Gastroesophageal sphincter (tissue), 3 donors: ENCODE measurements at regions not wholly inside any gene's neighbourhood (a gene's known extent, or its start where the extent isn't known, plus 50 kb on each side); places are given as distances from the start of the nearest gene placed in this dataset.

ENCODE experiments used
- POLR2A ChIP-seq, 2 donors: fragments of 450-650 bp; IDR thresholded peaks; one replicate each; pipeline ENCODE4 v1.6.1; 2017; ENCODE audit warnings: antibody characterized with exemption in 2 of 2, mild to moderate bottlenecking in 2 of 2, moderate library complexity in 1 of 2
- TF ChIP-seq, protein P1 (sequence below), 4 experiments: fragments of 200-600 bp in 2 of 4; fragments of 450-650 bp in 2 of 4; sonication (generic) in 1 of 4; IDR thresholded peaks; one replicate each; pipeline ENCODE4 v1.5.1; 2017 to 2019; ENCODE audit warnings: antibody characterized with exemption in 4 of 4, mild to moderate bottlenecking in 2 of 4, moderate library complexity in 2 of 4

GRCh38 chr2:239508261-239508660, 107.4 kb upstream of the HDAC4 start:
- TF ChIP-seq, protein P1, sequence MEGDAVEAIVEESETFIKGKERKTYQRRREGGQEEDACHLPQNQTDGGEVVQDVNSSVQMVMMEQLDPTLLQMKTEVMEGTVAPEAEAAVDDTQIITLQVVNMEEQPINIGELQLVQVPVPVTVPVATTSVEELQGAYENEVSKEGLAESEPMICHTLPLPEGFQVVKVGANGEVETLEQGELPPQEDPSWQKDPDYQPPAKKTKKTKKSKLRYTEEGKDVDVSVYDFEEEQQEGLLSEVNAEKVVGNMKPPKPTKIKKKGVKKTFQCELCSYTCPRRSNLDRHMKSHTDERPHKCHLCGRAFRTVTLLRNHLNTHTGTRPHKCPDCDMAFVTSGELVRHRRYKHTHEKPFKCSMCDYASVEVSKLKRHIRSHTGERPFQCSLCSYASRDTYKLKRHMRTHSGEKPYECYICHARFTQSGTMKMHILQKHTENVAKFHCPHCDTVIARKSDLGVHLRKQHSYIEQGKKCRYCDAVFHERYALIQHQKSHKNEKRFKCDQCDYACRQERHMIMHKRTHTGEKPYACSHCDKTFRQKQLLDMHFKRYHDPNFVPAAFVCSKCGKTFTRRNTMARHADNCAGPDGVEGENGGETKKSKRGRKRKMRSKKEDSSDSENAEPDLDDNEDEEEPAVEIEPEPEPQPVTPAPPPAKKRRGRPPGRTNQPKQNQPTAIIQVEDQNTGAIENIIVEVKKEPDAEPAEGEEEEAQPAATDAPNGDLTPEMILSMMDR (IDR thresholded peaks at IDR 0.05) = no peak
- TF ChIP-seq POLR2A (IDR thresholded peaks at IDR 0.05) = no peak
